OCI-LY7 (cell line): ENCODE measurements at regions not wholly inside any gene's neighbourhood (a gene's known extent, or its start where the extent isn't known, plus 50 kb on each side); places are given as distances from the start of the nearest gene placed in this dataset.

Source experiments
- BruUV-seq: library from RNA; stranded (reverse); fragments of 400-500 nt; replicated peaks from 2 replicates; lab custom pipeline; 2021; lab: Mats Ljungman, UMichigan
- CTCF ChIA-PET: fragments of 300-600 bp; sonication (Branson Sonifier 250); formaldehyde crosslinking; loops from one replicate; lab custom pipeline; 2022; ENCODE audit warnings: antibody characterized with exemption; ENCODE audit not compliant: unreplicated experiment; lab: Charles Lee
- POLR2A ChIA-PET: fragments of 300-600 bp; sonication (Branson Sonifier 250); formaldehyde crosslinking; loops from one replicate; lab custom pipeline; 2022; ENCODE audit warnings: antibody characterized with exemption; lab: Charles Lee
- DNase-seq: peaks from one replicate; pipeline ENCODE4 v3.0.0-alpha.2; 2015; ENCODE audit warnings: low spot score
- H2AFZ ChIP-seq: fragments of 200-600 bp; sonication (generic), shearing (Covaris generic); 2 replicates; pipeline ENCODE4 v1.6.1; 2014; ENCODE audit warnings: mild to moderate bottlenecking, antibody characterized with exemption, low read length, moderate library complexity
- H3K27ac ChIP-seq: fragments of 200-600 bp; sonication (generic); 2 replicates; pipeline ENCODE4 v1.5.1; 2014; ENCODE audit warnings: mixed run types, low read depth, mild to moderate bottlenecking, moderate library complexity, low read length, inconsistent platforms; ENCODE audit not compliant: poor library complexity, severe bottlenecking
- H3K36me3 ChIP-seq: fragments of 200-600 bp; sonication (generic); 2 replicates; pipeline ENCODE4 v1.6.1; 2014; ENCODE audit warnings: mild to moderate bottlenecking, antibody characterized with exemption, low read length, moderate library complexity, mixed read lengths; ENCODE audit not compliant: insufficient read depth
- H3K4me1 ChIP-seq: fragments of 200-600 bp; sonication (generic); 2 replicates; pipeline ENCODE4 v1.5.1; 2014; ENCODE audit warnings: mild to moderate bottlenecking, low read length; ENCODE audit not compliant: insufficient read depth, poor library complexity, severe bottlenecking
- H3K4me2 ChIP-seq: fragments of 200-600 bp; sonication (generic); 2 replicates; pipeline ENCODE4 v1.6.1; 2014; ENCODE audit warnings: mild to moderate bottlenecking, low read length
- H3K4me3 ChIP-seq: fragments of 200-600 bp; sonication (generic); 2 replicates; pipeline ENCODE4 v1.5.1; 2014; ENCODE audit warnings: mild to moderate bottlenecking, low read depth, low read length; ENCODE audit not compliant: poor library complexity, severe bottlenecking
- H3K79me2 ChIP-seq: fragments of 200-600 bp; sonication (generic); 2 replicates; pipeline ENCODE4 v1.6.1; 2016; ENCODE audit warnings: low read depth, mild to moderate bottlenecking, low read length, moderate library complexity, mixed read lengths; ENCODE audit not compliant: insufficient read depth
- H3K9me2 ChIP-seq: fragments of 200-600 bp; sonication (generic); 2 replicates; pipeline ENCODE4 v1.6.1; 2016; ENCODE audit warnings: mild to moderate bottlenecking, low read length, mixed read lengths; ENCODE audit not compliant: insufficient read depth
- H3K9me3 ChIP-seq: fragments of 200-600 bp; sonication (generic); 2 replicates; pipeline ENCODE4 v1.6.1; 2014; ENCODE audit warnings: mild to moderate bottlenecking, mixed run types, low read length, mixed read lengths
- H4K20me1 ChIP-seq: fragments of 200-600 bp; sonication (generic); 2 replicates; pipeline ENCODE4 v1.6.1; 2014; ENCODE audit warnings: mild to moderate bottlenecking, antibody characterized with exemption, low read length, moderate library complexity, mixed read lengths; ENCODE audit not compliant: insufficient read depth
- EZH2phosphoT487 ChIP-seq: fragments of 200-600 bp; sonication (generic); IDR thresholded peaks from 2 replicates; pipeline ENCODE4 v1.6.1; 2018; ENCODE audit warnings: low read depth, borderline replicate concordance, mild to moderate bottlenecking, mixed run types, antibody characterized with exemption, low read length, moderate library complexity, mixed read lengths
- intact Hi-C: fragments of 100-400 bp; cut with micrococcal nuclease; formaldehyde crosslinking; loops from one replicate; pipeline ENCODE4 v1.10.0; 2022; ENCODE audit not compliant: unreplicated experiment
- TF ChIP-seq, protein P1 (sequence below): fragments of 200-600 bp; sonication (generic); conservative IDR thresholded peaks from 2 replicates; pipeline ENCODE4 v1.5.1; 2014; ENCODE audit warnings: mild to moderate bottlenecking, antibody characterized with exemption, low read length, moderate library complexity, mixed read lengths

DNA sequence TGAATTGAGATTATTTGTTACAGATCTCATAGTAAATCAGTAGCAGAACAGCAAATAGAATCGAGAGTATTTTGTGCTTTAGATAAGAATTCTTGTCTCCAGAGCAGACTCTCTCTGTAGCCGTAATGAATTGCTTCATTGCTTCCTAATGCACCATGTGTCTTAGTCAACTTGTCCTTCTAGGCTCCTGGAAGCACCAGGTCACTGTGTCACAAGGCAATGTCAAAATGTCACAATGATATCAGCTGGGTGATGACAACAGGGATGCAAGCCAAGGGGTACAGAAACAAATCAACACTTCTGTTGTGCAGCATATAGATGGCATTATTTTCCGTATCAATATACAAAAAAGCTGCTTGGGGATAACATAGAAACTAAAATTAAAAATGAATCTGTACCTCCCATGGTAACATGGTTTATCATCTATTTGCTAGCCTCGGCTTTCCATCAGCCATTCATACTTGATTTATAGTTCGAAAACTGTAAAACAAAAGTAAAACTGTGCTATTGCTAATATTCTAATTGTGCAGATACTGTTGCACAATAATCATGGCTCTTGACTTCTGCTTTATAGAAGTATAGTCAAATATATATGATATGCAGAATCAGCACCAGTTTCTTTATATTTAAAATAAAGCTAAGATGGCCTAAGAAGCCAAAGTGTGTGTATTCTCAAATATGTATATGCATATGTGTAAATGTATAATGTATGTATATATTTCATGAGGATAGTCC is 435.9 kb upstream of the TLE4 start:
- no peak for TF ChIP-seq EZH2phosphoT487
- TF ChIP-seq, protein P1, sequence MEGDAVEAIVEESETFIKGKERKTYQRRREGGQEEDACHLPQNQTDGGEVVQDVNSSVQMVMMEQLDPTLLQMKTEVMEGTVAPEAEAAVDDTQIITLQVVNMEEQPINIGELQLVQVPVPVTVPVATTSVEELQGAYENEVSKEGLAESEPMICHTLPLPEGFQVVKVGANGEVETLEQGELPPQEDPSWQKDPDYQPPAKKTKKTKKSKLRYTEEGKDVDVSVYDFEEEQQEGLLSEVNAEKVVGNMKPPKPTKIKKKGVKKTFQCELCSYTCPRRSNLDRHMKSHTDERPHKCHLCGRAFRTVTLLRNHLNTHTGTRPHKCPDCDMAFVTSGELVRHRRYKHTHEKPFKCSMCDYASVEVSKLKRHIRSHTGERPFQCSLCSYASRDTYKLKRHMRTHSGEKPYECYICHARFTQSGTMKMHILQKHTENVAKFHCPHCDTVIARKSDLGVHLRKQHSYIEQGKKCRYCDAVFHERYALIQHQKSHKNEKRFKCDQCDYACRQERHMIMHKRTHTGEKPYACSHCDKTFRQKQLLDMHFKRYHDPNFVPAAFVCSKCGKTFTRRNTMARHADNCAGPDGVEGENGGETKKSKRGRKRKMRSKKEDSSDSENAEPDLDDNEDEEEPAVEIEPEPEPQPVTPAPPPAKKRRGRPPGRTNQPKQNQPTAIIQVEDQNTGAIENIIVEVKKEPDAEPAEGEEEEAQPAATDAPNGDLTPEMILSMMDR = no peak
- no peak overlapping the region for H3K27ac ChIP-seq
- no peaks in the 10 kb centered on the region for H4K20me1 ChIP-seq
- no peaks in the 10 kb centered on the region for H3K79me2 ChIP-seq
- DNase-seq = no peak
- CTCF ChIA-PET = no interaction called here
- no peak overlapping the region for H3K4me3 ChIP-seq
- intact Hi-C loops = no loop called here
- no peaks in the 10 kb centered on the region for H3K36me3 ChIP-seq
- POLR2A ChIA-PET = no interaction called here
- H3K9me3 ChIP-seq = no peaks in the 10 kb centered on the region
- no peaks in the 10 kb centered on the region for H3K4me1 ChIP-seq
- H3K9me2 ChIP-seq = no peaks in the 10 kb centered on the region
- H2AFZ ChIP-seq = no peak overlapping the region
- no peak overlapping the region for H3K4me2 ChIP-seq
- no TSS peak for BruUV-seq

DNA sequence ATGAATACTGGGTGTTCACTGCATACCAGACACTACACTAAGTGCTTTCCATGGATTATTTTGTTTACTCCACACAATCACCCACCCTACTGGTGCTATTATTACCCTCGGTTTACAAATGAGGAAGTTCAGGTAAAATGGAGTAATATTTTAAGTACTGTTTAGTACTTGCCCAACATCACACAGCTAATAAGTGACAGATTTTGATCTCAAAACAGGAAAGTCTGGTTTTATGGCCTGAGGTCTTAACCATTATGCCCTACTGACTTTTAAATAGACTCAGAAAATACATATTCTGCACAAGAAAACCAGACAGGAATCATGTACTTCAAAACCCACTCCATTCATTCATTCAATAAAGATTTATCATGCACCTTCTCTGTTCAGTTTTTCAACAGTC is 431.0 kb upstream of the TLE4 start:
- H3K79me2 ChIP-seq = no peaks in the 10 kb centered on the region
- no TSS peak for BruUV-seq
- DNase-seq = no peak
- TF ChIP-seq EZH2phosphoT487 = no peak
- TF ChIP-seq, protein P1 = no peak
- no peaks in the 10 kb centered on the region for H3K4me1 ChIP-seq
- H2AFZ ChIP-seq = no peak overlapping the region
- H3K36me3 ChIP-seq = no peaks in the 10 kb centered on the region
- no peak overlapping the region for H3K4me3 ChIP-seq
- H3K27ac ChIP-seq = no peak overlapping the region
- H3K4me2 ChIP-seq = no peak overlapping the region
- H3K9me2 ChIP-seq = no peaks in the 10 kb centered on the region
- intact Hi-C loops = no loop called here
- H3K9me3 ChIP-seq = no peaks in the 10 kb centered on the region
- POLR2A ChIA-PET = no interaction called here
- H4K20me1 ChIP-seq = no peaks in the 10 kb centered on the region
- CTCF ChIA-PET = no interaction called here

DNA sequence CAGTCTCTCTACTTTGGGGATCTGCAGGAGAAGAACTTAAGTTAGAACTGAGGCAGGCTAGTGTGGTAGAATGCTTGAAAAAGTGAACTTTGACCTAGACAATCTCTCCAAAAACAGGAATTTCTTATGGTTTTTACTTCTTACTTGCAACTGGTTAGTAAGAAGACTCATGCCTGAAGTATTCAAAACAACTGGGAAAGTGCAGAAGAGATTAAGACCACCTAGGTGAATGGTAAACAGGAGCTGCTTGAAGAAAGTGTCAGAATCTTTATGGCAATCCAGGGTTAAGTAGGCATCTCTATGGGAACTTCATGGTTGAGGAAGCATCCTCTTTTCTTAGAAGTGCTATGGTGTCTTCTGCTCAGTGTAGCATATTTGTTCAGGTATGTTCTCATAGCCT is 428.6 kb upstream of the TLE4 start:
- Histone ChIP-seq H4K20me1 (no peaks in the 10 kb centered on the region), H3K4me2 (no peak overlapping the region), H3K79me2 (no peaks in the 10 kb centered on the region), H3K4me3 (no peak overlapping the region), H3K4me1 (no peaks in the 10 kb centered on the region), H2AFZ (no peak overlapping the region), H3K27ac (no peak overlapping the region), H3K9me3 (no peaks in the 10 kb centered on the region), H3K9me2 (no peaks in the 10 kb centered on the region), H3K36me3 (no peaks in the 10 kb centered on the region)
- DNase-seq = no peak
- intact Hi-C loops = no loop called here
- ChIA-PET POLR2A (no interaction called here), CTCF (no interaction called here)
- TF ChIP-seq, protein P1 = no peak
- TF ChIP-seq EZH2phosphoT487 = no peak
- BruUV-seq = no TSS peak
